K562 (cell line): ENCODE measurements at regions not wholly inside any gene's neighbourhood (a gene's known extent, or its start where the extent isn't known, plus 50 kb on each side); places are given as distances from the start of the nearest gene placed in this dataset.

Experiments used
- ATAC-seq: fragments of 200-7000 bp; cut with Tn5 transposase; 3 replicates; pipeline ENCODE4 v1.9.1; 2020; ENCODE audit warnings: moderate library complexity
- BruUV-seq: library from RNA; stranded (reverse); fragments of 400-500 nt; replicated peaks from 2 replicates; lab custom pipeline; 2021; lab: Mats Ljungman, UMichigan
- CTCF ChIA-PET: fragments of 300-600 bp; formaldehyde crosslinking; extraction: SDS; loops from one replicate; lab custom pipeline; 2021; ENCODE audit warnings: low intra/inter-chr PET ratio; lab: Yijun Ruan, JAX
- POLR2A ChIA-PET: fragments of 300-600, 350-650 bp; sonication (Branson Sonifier 250); formaldehyde crosslinking; extraction: SDS; loops from one replicate; lab custom pipeline; 2021; ENCODE audit warnings: antibody characterized with exemption, inconsistent platforms; lab: Yijun Ruan, JAX
- DNase-seq, 4 experiments: peaks; one replicate each; pipeline versions ENCODE4 v3.0.0 to v3.0.0-alpha.2; 2011 to 2018; ENCODE audit warnings: low spot score in 3 of 4, mixed read lengths in 3 of 4; ENCODE audit errors: extremely low read depth in 1 of 4
- FAIRE-seq: peaks from 2 replicates; lab custom pipeline; 2011; peaks lifted over from hg19 to GRCh38; lab: Jason Lieb, UNC
- H2AFZ ChIP-seq: 2 replicates; pipeline ENCODE4 v1.6.0; 2011; ENCODE audit warnings: low read depth, low read length, control low read depth, inconsistent platforms
- H3K27ac ChIP-seq: fragments of 200-600 bp; 3 replicates; pipeline ENCODE4 v1.8.0; 2011; ENCODE audit warnings: low read depth, mild to moderate bottlenecking, control low read depth, inconsistent platforms, low read length, moderate library complexity, mixed read lengths; ENCODE audit errors: extremely low read depth
- H3K27me3 ChIP-seq, 2 experiments: fragments of 300-600 bp in 1 of 2; 2 replicates in 1 of 2; 3 replicates in 1 of 2; pipeline versions ENCODE4 v1.6.0 to v1.8.0; 2011; ENCODE audit warnings: inconsistent platforms in 2 of 2, low read length in 2 of 2, mild to moderate bottlenecking in 1 of 2, mixed read lengths in 1 of 2, moderate library complexity in 1 of 2; ENCODE audit not compliant: control insufficient read depth in 2 of 2, insufficient read depth in 2 of 2
- H3K36me3 ChIP-seq: fragments of 300-600 bp; 3 replicates; pipeline ENCODE4 v1.8.0; 2011; ENCODE audit warnings: mild to moderate bottlenecking, low read length, inconsistent platforms; ENCODE audit not compliant: control insufficient read depth, insufficient read depth
- H3K4me1 ChIP-seq, 2 experiments: fragments of 200-600 bp in 1 of 2; replicated peaks in 1 of 2; 2 replicates in 1 of 2; 3 replicates in 1 of 2; pipeline versions ENCODE4 v1.5.1 to v1.8.0; 2011; ENCODE audit warnings: inconsistent platforms in 2 of 2, low read length in 2 of 2, mild to moderate bottlenecking in 1 of 2, mixed read lengths in 1 of 2, moderate library complexity in 1 of 2; ENCODE audit not compliant: control insufficient read depth in 2 of 2, insufficient read depth in 2 of 2
- H3K4me2 ChIP-seq: 2 replicates; pipeline ENCODE4 v1.6.1; 2011; ENCODE audit warnings: low read length, control low read depth, inconsistent platforms, mixed read lengths; ENCODE audit not compliant: insufficient read depth
- H3K4me3 ChIP-seq: fragments of 200-600 bp; sonication (generic), shearing (Covaris generic); 2 replicates; pipeline ENCODE4 v1.5.1; 2016; ENCODE audit warnings: control low read depth, inconsistent platforms
- H3K79me2 ChIP-seq: fragments of 200-600 bp; 3 replicates; pipeline ENCODE4 v1.8.0; 2011; ENCODE audit warnings: low read length, inconsistent platforms; ENCODE audit not compliant: control insufficient read depth, insufficient read depth
- H3K9ac ChIP-seq, 2 experiments: 2 replicates each; pipeline versions ENCODE4 v1.6.0 to v1.6.1; 2011; ENCODE audit warnings: low read depth in 2 of 2, low read length in 2 of 2, control low read depth in 1 of 2, inconsistent platforms in 1 of 2, mild to moderate bottlenecking in 1 of 2, mixed read lengths in 1 of 2; ENCODE audit not compliant: insufficient read depth in 1 of 2
- H3K9me1 ChIP-seq: one replicate; pipeline ENCODE4 v1.6.0; 2011; ENCODE audit warnings: inconsistent platforms, mild to moderate bottlenecking, low read length, moderate library complexity; ENCODE audit not compliant: control insufficient read depth, insufficient read depth
- H3K9me3 ChIP-seq: replicated peaks from 2 replicates; pipeline ENCODE4 v1.5.1; 2011; ENCODE audit warnings: low read depth, low read length, inconsistent platforms; ENCODE audit not compliant: control insufficient read depth, insufficient read depth
- H4K20me1 ChIP-seq: replicated peaks from 2 replicates; pipeline ENCODE4 v1.6.1; 2011; ENCODE audit warnings: low read length, inconsistent platforms, mixed read lengths; ENCODE audit not compliant: control insufficient read depth, insufficient read depth
- CCNT2 ChIP-seq: IDR thresholded peaks from 2 replicates; pipeline ENCODE4 v1.6.1; 2011; ENCODE audit warnings: borderline replicate concordance, low read depth, mild to moderate bottlenecking, moderate library complexity, mixed read lengths, low read length; ENCODE audit not compliant: insufficient read length; ENCODE audit errors: extremely low read depth
- PHB ChIP-seq: fragments of 250-450 bp; sonication (Bioruptor Pico); IDR thresholded peaks from 2 replicates; pipeline ENCODE4 v1.5.0; 2021
- TRIM24 ChIP-seq, 2 experiments: fragments of 450-650 bp; IDR thresholded peaks; 2 replicates each; pipeline ENCODE4 v1.6.1; 2016
- ZEB2 ChIP-seq: fragments of 450-650 bp; IDR thresholded peaks from 2 replicates; pipeline ENCODE4 v1.6.1; 2016
- ZNF445 ChIP-seq: fragments of 250-450 bp; sonication (Bioruptor Pico); IDR thresholded peaks from 2 replicates; pipeline ENCODE4 v1.4.0; 2020; ENCODE audit warnings: low read depth, mild to moderate bottlenecking, moderate library complexity
- ZNF586 ChIP-seq: fragments of 450-650 bp; formaldehyde crosslinking; conservative IDR thresholded peaks from 2 replicates; pipeline ENCODE4 v1.4.0; 2020; ENCODE audit warnings: mild to moderate bottlenecking, moderate library complexity
- WGBS: fragments of 100-300 bp; shearing (Covaris generic); methylation state at CpG from one replicate; pipeline ENCODE4 v1.1.6; 2016; ENCODE audit warnings: low coverage, mixed read lengths; ENCODE audit not compliant: insufficient coverage; ENCODE audit errors: missing lambda C conversion rate; 5-methylcytosine and 5-hydroxymethylcytosine counted together
- in situ Hi-C: fragments of 300-500 bp; cut with MboI; formaldehyde crosslinking; loops from 4 replicates; pipeline ENCODE4 v1.15.0; 2018; ENCODE audit warnings: inconsistent platforms, mixed read lengths
- intact Hi-C: fragments of 100-400 bp; cut with micrococcal nuclease; formaldehyde crosslinking; loops from 2 replicates; pipeline ENCODE4 v1.14.2; 2022
- TF ChIP-seq, protein P1 (sequence below), 2 experiments: fragments of 450-650 bp; IDR thresholded peaks; 2 replicates each; pipeline ENCODE4 v1.6.1; 2018; ENCODE audit warnings: mild to moderate bottlenecking in 2 of 2, low read depth in 1 of 2; ENCODE audit not compliant: partially characterized antibody in 2 of 2

DNA sequence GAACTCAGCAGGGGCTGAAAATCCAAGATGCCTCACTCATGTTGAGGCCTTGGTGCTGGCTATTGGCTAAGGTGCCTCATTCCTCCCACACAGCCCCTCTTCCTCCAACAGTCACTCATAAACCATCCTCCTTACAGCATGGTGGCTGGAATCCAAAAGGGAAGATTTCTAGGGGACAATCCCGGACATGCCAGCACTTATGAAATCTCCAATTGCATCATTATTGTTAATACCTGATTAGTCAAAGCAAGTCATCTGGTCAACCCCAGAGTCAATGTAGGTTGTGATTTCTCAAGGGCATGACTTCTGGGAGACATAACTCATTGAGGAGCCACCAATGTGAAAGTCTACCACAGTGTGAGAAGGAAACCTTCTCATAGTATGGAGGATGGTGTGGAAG lies 506.6 kb upstream of the NOX3 start:
- intact Hi-C loops: no loop called here
- no peaks in the 10 kb centered on the region for H3K9me1 ChIP-seq
- BruUV-seq: no TSS peak
- H3K27ac ChIP-seq: no peak overlapping the region
- no peaks in the 10 kb centered on the region for H3K27me3 ChIP-seq
- FAIRE-seq (no peak), DNase-seq (no peak), ATAC-seq (no peak)
- POLR2A ChIA-PET: no interaction called here
- CTCF ChIA-PET: no interaction called here
- TF ChIP-seq PHB (CRISPR knock-in tag) (no peak), TRIM24 (IDR thresholded peaks at IDR 0.05) (no peak), ZNF445 (CRISPR knock-in tag) (no peak), CCNT2 (no peak), ZEB2 (no peak), ZNF586 (CRISPR knock-in tag) (no peak)
- TF ChIP-seq, protein P1, sequence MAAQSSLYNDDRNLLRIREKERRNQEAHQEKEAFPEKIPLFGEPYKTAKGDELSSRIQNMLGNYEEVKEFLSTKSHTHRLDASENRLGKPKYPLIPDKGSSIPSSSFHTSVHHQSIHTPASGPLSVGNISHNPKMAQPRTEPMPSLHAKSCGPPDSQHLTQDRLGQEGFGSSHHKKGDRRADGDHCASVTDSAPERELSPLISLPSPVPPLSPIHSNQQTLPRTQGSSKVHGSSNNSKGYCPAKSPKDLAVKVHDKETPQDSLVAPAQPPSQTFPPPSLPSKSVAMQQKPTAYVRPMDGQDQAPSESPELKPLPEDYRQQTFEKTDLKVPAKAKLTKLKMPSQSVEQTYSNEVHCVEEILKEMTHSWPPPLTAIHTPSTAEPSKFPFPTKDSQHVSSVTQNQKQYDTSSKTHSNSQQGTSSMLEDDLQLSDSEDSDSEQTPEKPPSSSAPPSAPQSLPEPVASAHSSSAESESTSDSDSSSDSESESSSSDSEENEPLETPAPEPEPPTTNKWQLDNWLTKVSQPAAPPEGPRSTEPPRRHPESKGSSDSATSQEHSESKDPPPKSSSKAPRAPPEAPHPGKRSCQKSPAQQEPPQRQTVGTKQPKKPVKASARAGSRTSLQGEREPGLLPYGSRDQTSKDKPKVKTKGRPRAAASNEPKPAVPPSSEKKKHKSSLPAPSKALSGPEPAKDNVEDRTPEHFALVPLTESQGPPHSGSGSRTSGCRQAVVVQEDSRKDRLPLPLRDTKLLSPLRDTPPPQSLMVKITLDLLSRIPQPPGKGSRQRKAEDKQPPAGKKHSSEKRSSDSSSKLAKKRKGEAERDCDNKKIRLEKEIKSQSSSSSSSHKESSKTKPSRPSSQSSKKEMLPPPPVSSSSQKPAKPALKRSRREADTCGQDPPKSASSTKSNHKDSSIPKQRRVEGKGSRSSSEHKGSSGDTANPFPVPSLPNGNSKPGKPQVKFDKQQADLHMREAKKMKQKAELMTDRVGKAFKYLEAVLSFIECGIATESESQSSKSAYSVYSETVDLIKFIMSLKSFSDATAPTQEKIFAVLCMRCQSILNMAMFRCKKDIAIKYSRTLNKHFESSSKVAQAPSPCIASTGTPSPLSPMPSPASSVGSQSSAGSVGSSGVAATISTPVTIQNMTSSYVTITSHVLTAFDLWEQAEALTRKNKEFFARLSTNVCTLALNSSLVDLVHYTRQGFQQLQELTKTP (IDR thresholded peaks at IDR 0.05; ENCODE audit: low read depth in 1 of 2, partially characterized antibody in 2 of 2): no peak
- no peak overlapping the region for H3K9ac ChIP-seq
- H3K4me1 ChIP-seq: no peaks in the 10 kb centered on the region
- in situ Hi-C loops: no loop called here
- no peaks in the 10 kb centered on the region for H4K20me1 ChIP-seq
- H3K9me3 ChIP-seq: no peaks in the 10 kb centered on the region; the same call in 1 of the 2 replicates
- no peak overlapping the region for H3K4me3 ChIP-seq
- H3K79me2 ChIP-seq: no peaks in the 10 kb centered on the region
- no peak overlapping the region for H3K4me2 ChIP-seq
- H3K36me3 ChIP-seq: no peaks in the 10 kb centered on the region
- H2AFZ ChIP-seq: no peak overlapping the region
- 0% methylated on average over 1 of the region's 1 CpG for WGBS
